ENCODE measurements at regions not wholly inside any gene's neighbourhood (a gene's known extent, or its start where the extent isn't known, plus 50 kb on each side); places are given as distances from the start of the nearest gene placed in this dataset.

DNA sequence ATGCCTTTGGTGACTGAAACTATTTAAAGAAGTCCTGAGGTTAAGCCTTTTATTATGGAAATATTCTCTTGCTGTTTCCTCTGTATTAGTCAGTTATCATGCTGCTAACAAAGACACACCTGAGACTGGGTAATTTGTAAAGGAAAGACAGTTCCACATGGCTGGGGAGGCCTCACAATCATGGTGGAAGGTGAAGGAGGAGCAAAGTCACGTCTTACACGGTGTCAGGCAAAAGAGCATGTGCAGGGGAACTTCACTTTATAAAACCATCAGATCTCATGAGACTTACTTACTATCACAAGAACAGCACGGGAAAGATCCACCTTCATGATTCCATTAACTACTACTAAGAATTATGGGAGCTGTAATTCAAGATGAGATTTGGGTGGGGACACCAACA lies 121.2 kb upstream of the GPR26 start:
- 13% methylated on average over 3 of the region's 3 CpGs for WGBS, 2 experiments (ENCODE audit: low coverage in 1 of 2, low lambda C conversion rate in 2 of 2, missing lambda C conversion rate in 2 of 2)
- H3K9me2 ChIP-seq (ENCODE audit: insufficient read depth): no peaks in the 10 kb centered on the region
- no peak overlapping the region for H3K4me2 ChIP-seq (ENCODE audit: unreplicated experiment)
- no peaks in the 10 kb centered on the region for H3K4me1 ChIP-seq (ENCODE audit: insufficient read depth)
- in situ Hi-C loops (cut with MboI): no loop called here
- H3K4me3 ChIP-seq: no peak overlapping the region
- H4K20me1 ChIP-seq (ENCODE audit: insufficient read depth): no peaks in the 10 kb centered on the region
- no peak for DNase-seq
- TF ChIP-seq EZH2phosphoT487 (IDR thresholded peaks at IDR 0.05; ENCODE audit: insufficient read depth, low read depth): no peak
- no peak for TF ChIP-seq EZH2 (IDR thresholded peaks at IDR 0.05; ENCODE audit: insufficient read depth, poor library complexity, severe bottlenecking)
- no peaks in the 10 kb centered on the region for H3K36me3 ChIP-seq (ENCODE audit: low read depth)
- H3K79me2 ChIP-seq (ENCODE audit: insufficient read depth): no peaks in the 10 kb centered on the region
- H3K9me3 ChIP-seq (ENCODE audit: low read depth): no peaks in the 10 kb centered on the region
- no peaks in the 10 kb centered on the region for H3K27me3 ChIP-seq (replicated peaks; ENCODE audit: insufficient read depth)
- no peak overlapping the region for H3K9ac ChIP-seq
- H3K27ac ChIP-seq: no peak overlapping the region
- no peak overlapping the region for H2AFZ ChIP-seq
- H3F3A ChIP-seq (ENCODE audit: insufficient read depth): no peaks in the 10 kb centered on the region

DNA sequence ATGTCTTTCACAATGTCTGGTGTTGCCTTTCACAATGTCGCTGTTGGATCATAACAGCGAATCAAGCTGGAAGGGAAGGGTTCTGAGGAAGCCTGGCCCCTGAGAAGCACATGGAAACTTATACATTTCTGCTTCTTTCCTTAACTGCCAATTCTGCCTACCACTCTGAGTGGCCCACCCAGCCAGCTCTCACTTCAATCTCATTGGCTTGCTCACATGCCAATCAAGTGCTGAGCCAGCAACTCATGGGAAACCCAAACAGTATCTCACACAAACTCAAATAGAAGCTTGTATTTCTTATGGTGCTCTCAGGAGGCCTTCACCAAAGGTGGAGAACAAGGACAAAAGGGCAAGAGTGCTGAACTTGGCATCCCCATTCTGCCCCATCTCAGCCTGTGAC lies 117.4 kb upstream of the GPR26 start:
- Histone ChIP-seq H3K4me3 (no peak overlapping the region), H3K27ac (no peak overlapping the region), H4K20me1 (ENCODE audit: insufficient read depth) (no peaks in the 10 kb centered on the region), H3K4me1 (ENCODE audit: insufficient read depth) (no peaks in the 10 kb centered on the region), H3K9me3 (ENCODE audit: low read depth) (no peaks in the 10 kb centered on the region), H2AFZ (no peak overlapping the region), H3K79me2 (ENCODE audit: insufficient read depth) (no peaks in the 10 kb centered on the region), H3K27me3 (replicated peaks; ENCODE audit: insufficient read depth) (no peaks in the 10 kb centered on the region), H3F3A (ENCODE audit: insufficient read depth) (no peaks in the 10 kb centered on the region), H3K9me2 (ENCODE audit: insufficient read depth) (no peaks in the 10 kb centered on the region), H3K4me2 (ENCODE audit: unreplicated experiment) (no peak overlapping the region), H3K36me3 (ENCODE audit: low read depth) (no peaks in the 10 kb centered on the region), H3K9ac (no peak overlapping the region)
- no peak for DNase-seq
- no peak for TF ChIP-seq EZH2 (IDR thresholded peaks at IDR 0.05; ENCODE audit: insufficient read depth, poor library complexity, severe bottlenecking)
- TF ChIP-seq EZH2phosphoT487 (IDR thresholded peaks at IDR 0.05; ENCODE audit: insufficient read depth, low read depth): no peak
- in situ Hi-C loops (cut with MboI): no loop called here
- WGBS, 2 experiments (ENCODE audit: low coverage in 1 of 2, low lambda C conversion rate in 2 of 2, missing lambda C conversion rate in 2 of 2): 29 to 57% methylated on average over 1 of the region's 2 CpGs

DNA sequence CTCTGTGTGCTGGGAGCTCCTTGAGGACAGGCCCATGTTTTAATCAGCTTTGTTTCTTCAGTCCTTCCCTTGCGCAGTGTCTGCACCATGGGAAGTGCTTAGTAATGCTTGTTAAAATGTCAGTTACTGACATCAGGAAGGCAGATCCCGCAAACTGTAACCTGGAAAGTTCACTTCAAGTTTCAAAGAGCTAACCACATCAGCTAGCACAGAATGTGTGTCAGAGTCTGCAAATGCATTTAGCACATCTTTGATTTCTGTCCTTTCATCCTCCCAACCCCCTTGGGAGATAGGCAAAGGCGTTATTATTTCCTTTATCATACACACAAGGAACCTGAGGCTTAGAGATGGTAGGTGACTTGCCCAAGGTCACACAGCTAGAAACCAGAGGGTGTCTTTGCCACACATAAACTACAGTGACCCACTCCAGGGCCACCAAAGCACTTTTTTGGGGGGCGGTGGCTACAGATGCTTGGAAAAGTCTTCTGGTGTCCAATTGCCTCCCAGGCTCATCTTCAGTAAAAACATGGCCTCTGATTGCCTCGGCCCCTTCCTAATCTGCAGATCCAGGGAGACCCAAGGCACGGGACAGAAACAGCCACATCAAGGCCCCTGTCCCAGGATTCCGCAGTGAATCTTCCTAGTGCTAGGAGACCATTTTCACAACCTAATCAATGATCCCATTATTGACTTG lies 116.2 kb upstream of the GPR26 start:
- Histone ChIP-seq H3K4me1 (ENCODE audit: insufficient read depth) (no peaks in the 10 kb centered on the region), H3K27me3 (replicated peaks; ENCODE audit: insufficient read depth) (no peaks in the 10 kb centered on the region), H2AFZ (no peak overlapping the region), H3K4me2 (ENCODE audit: unreplicated experiment) (no peak overlapping the region), H3K4me3 (no peak overlapping the region), H3K9me3 (ENCODE audit: low read depth) (no peaks in the 10 kb centered on the region), H3K9me2 (ENCODE audit: insufficient read depth) (no peaks in the 10 kb centered on the region), H3K9ac (no peak overlapping the region), H3F3A (ENCODE audit: insufficient read depth) (no peaks in the 10 kb centered on the region), H4K20me1 (ENCODE audit: insufficient read depth) (no peaks in the 10 kb centered on the region), H3K36me3 (ENCODE audit: low read depth) (no peaks in the 10 kb centered on the region), H3K27ac (no peak overlapping the region), H3K79me2 (ENCODE audit: insufficient read depth) (no peaks in the 10 kb centered on the region)
- TF ChIP-seq EZH2 (IDR thresholded peaks at IDR 0.05; ENCODE audit: insufficient read depth, poor library complexity, severe bottlenecking) (no peak), EZH2phosphoT487 (IDR thresholded peaks at IDR 0.05; ENCODE audit: insufficient read depth, low read depth) (no peak)
- DNase-seq: no peak
- whole genome bisulfite sequencing, 2 experiments (ENCODE audit: low coverage in 1 of 2, low lambda C conversion rate in 2 of 2, missing lambda C conversion rate in 2 of 2): 42 to 47% methylated on average over 7 of the region's 7 CpGs
- in situ Hi-C loops (cut with MboI): loop anchor here (10.0 kb wide), 2 partner anchors 415 to 505 kb away; partner anchors contain the start of gene HMX3

DNA sequence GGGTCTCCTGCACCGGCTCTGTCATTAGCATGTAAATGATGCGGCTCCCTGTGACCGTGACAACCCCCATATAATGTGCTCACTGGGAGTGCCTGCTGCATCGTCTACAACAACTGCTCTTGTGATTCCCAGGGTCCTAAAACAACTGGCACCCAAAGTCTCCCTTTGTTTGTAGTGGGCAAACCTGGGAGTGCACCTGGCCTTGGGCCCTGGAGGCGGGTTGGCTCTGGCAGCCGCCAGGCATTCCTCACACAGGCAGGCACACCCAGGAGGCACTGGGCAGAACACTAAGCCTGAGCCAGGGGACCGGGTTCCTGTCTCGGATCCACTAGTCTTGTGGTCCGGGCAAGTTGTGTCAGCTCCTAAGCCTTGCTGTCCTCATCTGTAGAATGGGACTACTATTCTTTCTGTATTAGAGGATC lies 115.5 kb upstream of the GPR26 start:
- WGBS, 2 experiments (ENCODE audit: low coverage in 1 of 2, low lambda C conversion rate in 2 of 2, missing lambda C conversion rate in 2 of 2): 31 to 35% methylated on average over 9 of the region's 9 CpGs
- H3K27me3 ChIP-seq (replicated peaks; ENCODE audit: insufficient read depth): no peaks in the 10 kb centered on the region
- in situ Hi-C loops (cut with MboI): loop anchor here (10.0 kb wide), 2 partner anchors 416 to 506 kb away; partner anchors contain the start of gene HMX3
- no peak overlapping the region for H3K4me2 ChIP-seq (ENCODE audit: unreplicated experiment)
- H3K79me2 ChIP-seq (ENCODE audit: insufficient read depth): no peaks in the 10 kb centered on the region
- H4K20me1 ChIP-seq (ENCODE audit: insufficient read depth): no peaks in the 10 kb centered on the region
- no peak overlapping the region for H2AFZ ChIP-seq
- H3K9ac ChIP-seq: no peak overlapping the region
- no peaks in the 10 kb centered on the region for H3K9me3 ChIP-seq (ENCODE audit: low read depth)
- H3K4me1 ChIP-seq (ENCODE audit: insufficient read depth): no peaks in the 10 kb centered on the region
- no peak overlapping the region for H3K27ac ChIP-seq
- DNase-seq: no peak
- H3K36me3 ChIP-seq (ENCODE audit: low read depth): no peaks in the 10 kb centered on the region
- H3K4me3 ChIP-seq: no peak overlapping the region
- H3K9me2 ChIP-seq (ENCODE audit: insufficient read depth): no peaks in the 10 kb centered on the region
- TF ChIP-seq EZH2 (IDR thresholded peaks at IDR 0.05; ENCODE audit: insufficient read depth, poor library complexity, severe bottlenecking) (no peak), EZH2phosphoT487 (IDR thresholded peaks at IDR 0.05; ENCODE audit: insufficient read depth, low read depth) (no peak)
- H3F3A ChIP-seq (ENCODE audit: insufficient read depth): no peaks in the 10 kb centered on the region

All from GM23248 (cell line).